Embryonic facial prominence (tissue), 1 donor: ENCODE measurements at regions not wholly inside any gene's neighbourhood (a gene's known extent, or its start where the extent isn't known, plus 50 kb on each side); places are given as distances from the start of the nearest gene placed in this dataset.
"Not testable (repeated sequence)": the region's sequence is repeated elsewhere in the genome, so short reads cannot be mapped to it uniquely, and the experiment has no call there.

Experiments
- DNase-seq: peaks from one replicate; pipeline ENCODE4 v3.0.0-alpha.2; 2016; ENCODE audit errors: extremely low spot score

GRCh38 chr13:100811928-100812327, 137.3 kb upstream of the TMTC4 start:
- no peak for DNase-seq

- DNase-seq = no peak
These were observed 136.7 kb upstream of the TMTC4 start for GRCh38 chr13:100811024-100811865.

- DNase-seq = no peak
These were observed 135.9 kb upstream of the TMTC4 start for GRCh38 chr13:100810481-100810880.

- DNase-seq = no peak
These were observed 135.3 kb upstream of the TMTC4 start for GRCh38 chr13:100809856-100810255.

GRCh38 chr13:100809129-100809390, 134.5 kb upstream of the TMTC4 start:
- DNase-seq = no peak

- no peak for DNase-seq
These were observed 133.9 kb upstream of the TMTC4 start for GRCh38 chr13:100808330-100809128.

- no peak for DNase-seq
These were observed 128.5 kb upstream of the TMTC4 start for GRCh38 chr13:100803091-100803490.

GRCh38 chr13:100800283-100800875, 125.8 kb upstream of the TMTC4 start:
- no peak for DNase-seq

- no peak for DNase-seq
These were observed 124.3 kb upstream of the TMTC4 start for GRCh38 chr13:100798739-100799361.

- DNase-seq = no peak
These were observed 123.3 kb upstream of the TMTC4 start for GRCh38 chr13:100797921-100798320.

- DNase-seq = no peak
These were observed 121.9 kb upstream of the TMTC4 start for GRCh38 chr13:100796463-100796862.

- DNase-seq = no peak
These were observed 120.0 kb upstream of the TMTC4 start for GRCh38 chr13:100794575-100794974.

- DNase-seq = no peak
These were observed 115.8 kb upstream of the TMTC4 start for GRCh38 chr13:100790405-100790804.

GRCh38 chr13:100789968-100790367, 115.4 kb upstream of the TMTC4 start:
- DNase-seq = no peak

- no peak for DNase-seq
These were observed 114.9 kb upstream of the TMTC4 start for GRCh38 chr13:100789481-100789880.

GRCh38 chr13:100789025-100789424, 114.4 kb upstream of the TMTC4 start:
- no peak for DNase-seq

- no peak for DNase-seq
These were observed 113.9 kb upstream of the TMTC4 start for GRCh38 chr13:100788540-100788939.

GRCh38 chr13:100787899-100788298, 113.3 kb upstream of the TMTC4 start:
- no peak for DNase-seq

- DNase-seq = not testable (repeated sequence)
These were observed 102.1 kb upstream of the TMTC4 start for GRCh38 chr13:100776686-100777085.

GRCh38 chr13:100773923-100774663, 99.5 kb upstream of the TMTC4 start:
- no peak for DNase-seq

GRCh38 chr13:100773429-100773828, 98.8 kb upstream of the TMTC4 start:
- no peak for DNase-seq

- no peak for DNase-seq
These were observed 92.6 kb upstream of the TMTC4 start for GRCh38 chr13:100767192-100767591.
